ENCODE measurements at regions not wholly inside any gene's neighbourhood (a gene's known extent, or its start where the extent isn't known, plus 50 kb on each side); places are given as distances from the start of the nearest gene placed in this dataset.

GRCh38 chrX:4588466-4588865 lies 875.0 kb upstream of the PRKX start:
- no peak for DNase-seq
- Histone ChIP-seq H3K27me3 (ENCODE audit: control insufficient read depth in 3 of 3, insufficient read depth in 3 of 3, low read length in 3 of 3) (no peaks in the 10 kb centered on the region), H3K27ac (ENCODE audit: low read depth in 1 of 3, low read length in 2 of 3) (no peak overlapping the region), H3K36me3 (ENCODE audit: control insufficient read depth in 3 of 3, insufficient read depth in 2 of 3, low read depth in 1 of 3, low read length in 3 of 3) (no peaks in the 10 kb centered on the region), H3K9me3 (ENCODE audit: control insufficient read depth in 2 of 2, insufficient read depth in 1 of 2, low read depth in 1 of 2, low read length in 1 of 2) (no peaks in the 10 kb centered on the region), H3K4me1 (ENCODE audit: control insufficient read depth in 3 of 3, insufficient read depth in 2 of 3, low read depth in 1 of 3, low read length in 2 of 3) (no peaks in the 10 kb centered on the region), H3K4me3 (ENCODE audit: low read depth in 1 of 3, low read length in 3 of 3) (no peak overlapping the region)
- FAIRE-seq, result no peak
- 78 to 88% (median 87%) methylated on average over 5 of the region's 5 CpGs for WGBS, 3 donors

GRCh38 chrX:4588056-4588455 lies 874.6 kb upstream of the PRKX start:
- FAIRE-seq, result no peak

GRCh38 chrX:4579999-4580398 lies 866.5 kb upstream of the PRKX start:
- H3K4me1 ChIP-seq (ENCODE audit: control insufficient read depth in 3 of 3, insufficient read depth in 2 of 3, low read depth in 1 of 3, low read length in 2 of 3), result no peaks in the 10 kb centered on the region
- H3K27ac ChIP-seq (ENCODE audit: low read depth in 1 of 3, low read length in 2 of 3), result no peak overlapping the region
- no peaks in the 10 kb centered on the region for H3K27me3 ChIP-seq (ENCODE audit: control insufficient read depth in 3 of 3, insufficient read depth in 3 of 3, low read length in 3 of 3)
- no peaks in the 10 kb centered on the region for H3K36me3 ChIP-seq (ENCODE audit: control insufficient read depth in 3 of 3, insufficient read depth in 2 of 3, low read depth in 1 of 3, low read length in 3 of 3)
- H3K9me3 ChIP-seq (ENCODE audit: control insufficient read depth in 2 of 2, insufficient read depth in 1 of 2, low read depth in 1 of 2, low read length in 1 of 2), result no peaks in the 10 kb centered on the region
- H3K4me3 ChIP-seq (ENCODE audit: low read depth in 1 of 3, low read length in 3 of 3), result no peak overlapping the region
- 86 to 91% (median 87%) methylated on average over 5 of the region's 5 CpGs for WGBS, 3 donors
- FAIRE-seq (no peak), DNase-seq (no peak)

More at GRCh38 chrX:4588056-4588455, 874.6 kb upstream of the PRKX start:
- Histone ChIP-seq H3K4me1 (ENCODE audit: control insufficient read depth in 3 of 3, insufficient read depth in 2 of 3, low read depth in 1 of 3, low read length in 2 of 3) (no peaks in the 10 kb centered on the region), H3K9me3 (ENCODE audit: control insufficient read depth in 2 of 2, insufficient read depth in 1 of 2, low read depth in 1 of 2, low read length in 1 of 2) (no peaks in the 10 kb centered on the region), H3K27ac (ENCODE audit: low read depth in 1 of 3, low read length in 2 of 3) (no peak overlapping the region), H3K27me3 (ENCODE audit: control insufficient read depth in 3 of 3, insufficient read depth in 3 of 3, low read length in 3 of 3) (no peaks in the 10 kb centered on the region), H3K36me3 (ENCODE audit: control insufficient read depth in 3 of 3, insufficient read depth in 2 of 3, low read depth in 1 of 3, low read length in 3 of 3) (no peaks in the 10 kb centered on the region), H3K4me3 (ENCODE audit: low read depth in 1 of 3, low read length in 3 of 3) (no peak overlapping the region)
- DNase-seq, result no peak
- 79 to 87% (median 79%) methylated on average over 3 of the region's 3 CpGs for WGBS, 3 donors

- no peak for DNase-seq
- no peaks in the 10 kb centered on the region for H3K27me3 ChIP-seq (ENCODE audit: control insufficient read depth in 3 of 3, insufficient read depth in 3 of 3, low read length in 3 of 3)
- 70 to 76% (median 75%) methylated on average over 4 of the region's 4 CpGs for WGBS, 3 donors
- no peaks in the 10 kb centered on the region for H3K4me1 ChIP-seq (ENCODE audit: control insufficient read depth in 3 of 3, insufficient read depth in 2 of 3, low read depth in 1 of 3, low read length in 2 of 3)
- FAIRE-seq, result no peak
- no peak overlapping the region for H3K4me3 ChIP-seq (ENCODE audit: low read depth in 1 of 3, low read length in 3 of 3)
- no peak overlapping the region for H3K27ac ChIP-seq (ENCODE audit: low read depth in 1 of 3, low read length in 2 of 3)
- H3K36me3 ChIP-seq (ENCODE audit: control insufficient read depth in 3 of 3, insufficient read depth in 2 of 3, low read depth in 1 of 3, low read length in 3 of 3), result no peaks in the 10 kb centered on the region
- H3K9me3 ChIP-seq (ENCODE audit: control insufficient read depth in 2 of 2, insufficient read depth in 1 of 2, low read depth in 1 of 2, low read length in 1 of 2), result no peaks in the 10 kb centered on the region
Observed at GRCh38 chrX:4579480-4579879, 866.0 kb upstream of the PRKX start.

DNA sequence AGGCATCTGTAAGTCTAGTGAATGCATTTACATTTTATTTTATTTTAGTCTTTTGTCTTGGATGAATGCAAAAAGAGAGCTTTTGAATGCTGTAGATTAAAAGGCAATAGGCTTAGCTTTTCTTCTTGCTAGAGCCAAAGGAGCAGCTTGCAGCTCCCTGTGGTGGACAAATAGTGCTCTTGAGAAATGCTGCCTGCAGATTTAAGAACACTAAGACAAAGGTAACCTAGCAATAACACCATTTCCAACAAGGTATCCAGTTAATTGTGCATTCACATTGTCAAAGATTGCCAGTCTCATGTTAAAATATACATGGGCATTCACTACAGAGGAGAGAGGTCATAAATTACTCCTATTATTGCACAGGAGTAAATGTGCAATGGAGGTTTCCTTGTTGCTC lies 859.2 kb upstream of the PRKX start:
- DNase-seq (no peak), FAIRE-seq (no peak)
- H3K36me3 ChIP-seq (ENCODE audit: control insufficient read depth in 3 of 3, insufficient read depth in 2 of 3, low read depth in 1 of 3, low read length in 3 of 3), result no peaks in the 10 kb centered on the region
- no peak overlapping the region for H3K4me3 ChIP-seq (ENCODE audit: low read depth in 1 of 3, low read length in 3 of 3)
- H3K4me1 ChIP-seq (ENCODE audit: control insufficient read depth in 3 of 3, insufficient read depth in 2 of 3, low read depth in 1 of 3, low read length in 2 of 3), result no peaks in the 10 kb centered on the region
- H3K27me3 ChIP-seq (ENCODE audit: control insufficient read depth in 3 of 3, insufficient read depth in 3 of 3, low read length in 3 of 3), result no peaks in the 10 kb centered on the region
- no peak overlapping the region for H3K27ac ChIP-seq (ENCODE audit: low read depth in 1 of 3, low read length in 2 of 3)
- no peaks in the 10 kb centered on the region for H3K9me3 ChIP-seq (ENCODE audit: control insufficient read depth in 2 of 2, insufficient read depth in 1 of 2, low read depth in 1 of 2, low read length in 1 of 2)

GRCh38 chrX:4570151-4570550 lies 856.7 kb upstream of the PRKX start:
- Histone ChIP-seq H3K27ac (ENCODE audit: low read depth in 1 of 3, low read length in 2 of 3) (no peak overlapping the region), H3K4me3 (ENCODE audit: low read depth in 1 of 3, low read length in 3 of 3) (no peak overlapping the region), H3K27me3 (ENCODE audit: control insufficient read depth in 3 of 3, insufficient read depth in 3 of 3, low read length in 3 of 3) (no peaks in the 10 kb centered on the region), H3K36me3 (ENCODE audit: control insufficient read depth in 3 of 3, insufficient read depth in 2 of 3, low read depth in 1 of 3, low read length in 3 of 3) (no peaks in the 10 kb centered on the region), H3K9me3 (ENCODE audit: control insufficient read depth in 2 of 2, insufficient read depth in 1 of 2, low read depth in 1 of 2, low read length in 1 of 2) (no peaks in the 10 kb centered on the region), H3K4me1 (ENCODE audit: control insufficient read depth in 3 of 3, insufficient read depth in 2 of 3, low read depth in 1 of 3, low read length in 2 of 3) (no peaks in the 10 kb centered on the region)
- FAIRE-seq (no peak), DNase-seq (no peak)
- 27 to 63% (median 29%) methylated on average over 1 of the region's 1 CpG for WGBS, 3 donors

- WGBS, 3 donors, result 84 to 94% (median 94%) methylated on average over 4 of the region's 4 CpGs
Observed at GRCh38 chrX:4560192-4560591, 846.7 kb upstream of the PRKX start.

DNA sequence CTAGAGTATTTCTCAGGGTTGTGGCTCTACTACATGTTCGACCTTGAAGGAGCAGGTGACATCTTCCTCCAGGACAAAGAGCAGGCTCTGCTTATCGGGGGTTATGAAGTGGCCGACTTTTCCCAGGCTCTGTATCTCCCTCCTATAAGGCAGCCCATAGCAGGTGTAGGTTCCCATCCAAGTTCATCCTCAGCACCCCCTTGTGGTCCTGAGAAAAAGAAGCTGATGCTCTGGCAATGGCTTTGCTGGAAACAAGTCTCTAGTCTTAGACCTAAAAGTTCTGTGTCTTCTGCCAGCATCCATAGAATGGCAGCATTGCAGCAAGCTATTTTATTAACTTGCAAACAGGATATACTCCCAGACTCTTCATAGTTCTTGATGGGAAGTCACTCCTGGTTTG lies 836.6 kb upstream of the PRKX start:
- H3K4me1 ChIP-seq (ENCODE audit: control insufficient read depth in 3 of 3, insufficient read depth in 2 of 3, low read depth in 1 of 3, low read length in 2 of 3), result no peaks in the 10 kb centered on the region
- FAIRE-seq (no peak), DNase-seq (no peak)
- 60 to 83% (median 67%) methylated on average over 3 of the region's 3 CpGs for WGBS, 3 donors
- H3K27me3 ChIP-seq (ENCODE audit: control insufficient read depth in 3 of 3, insufficient read depth in 3 of 3, low read length in 3 of 3), result no peaks in the 10 kb centered on the region
- no peak overlapping the region for H3K4me3 ChIP-seq (ENCODE audit: low read depth in 1 of 3, low read length in 3 of 3)
- H3K27ac ChIP-seq (ENCODE audit: low read depth in 1 of 3, low read length in 2 of 3), result no peak overlapping the region
- no peaks in the 10 kb centered on the region for H3K36me3 ChIP-seq (ENCODE audit: control insufficient read depth in 3 of 3, insufficient read depth in 2 of 3, low read depth in 1 of 3, low read length in 3 of 3)
- no peaks in the 10 kb centered on the region for H3K9me3 ChIP-seq (ENCODE audit: control insufficient read depth in 2 of 2, insufficient read depth in 1 of 2, low read depth in 1 of 2, low read length in 1 of 2)

More at GRCh38 chrX:4560192-4560591, 846.7 kb upstream of the PRKX start:
- Histone ChIP-seq H3K4me1 (ENCODE audit: control insufficient read depth in 3 of 3, insufficient read depth in 2 of 3, low read depth in 1 of 3, low read length in 2 of 3) (no peaks in the 10 kb centered on the region), H3K9me3 (ENCODE audit: control insufficient read depth in 2 of 2, insufficient read depth in 1 of 2, low read depth in 1 of 2, low read length in 1 of 2) (no peaks in the 10 kb centered on the region), H3K4me3 (ENCODE audit: low read depth in 1 of 3, low read length in 3 of 3) (no peak overlapping the region), H3K36me3 (ENCODE audit: control insufficient read depth in 3 of 3, insufficient read depth in 2 of 3, low read depth in 1 of 3, low read length in 3 of 3) (no peaks in the 10 kb centered on the region), H3K27ac (ENCODE audit: low read depth in 1 of 3, low read length in 2 of 3) (no peak overlapping the region), H3K27me3 (ENCODE audit: control insufficient read depth in 3 of 3, insufficient read depth in 3 of 3, low read length in 3 of 3) (no peaks in the 10 kb centered on the region)
- DNase-seq, result no peak
- FAIRE-seq, result no peak

DNA sequence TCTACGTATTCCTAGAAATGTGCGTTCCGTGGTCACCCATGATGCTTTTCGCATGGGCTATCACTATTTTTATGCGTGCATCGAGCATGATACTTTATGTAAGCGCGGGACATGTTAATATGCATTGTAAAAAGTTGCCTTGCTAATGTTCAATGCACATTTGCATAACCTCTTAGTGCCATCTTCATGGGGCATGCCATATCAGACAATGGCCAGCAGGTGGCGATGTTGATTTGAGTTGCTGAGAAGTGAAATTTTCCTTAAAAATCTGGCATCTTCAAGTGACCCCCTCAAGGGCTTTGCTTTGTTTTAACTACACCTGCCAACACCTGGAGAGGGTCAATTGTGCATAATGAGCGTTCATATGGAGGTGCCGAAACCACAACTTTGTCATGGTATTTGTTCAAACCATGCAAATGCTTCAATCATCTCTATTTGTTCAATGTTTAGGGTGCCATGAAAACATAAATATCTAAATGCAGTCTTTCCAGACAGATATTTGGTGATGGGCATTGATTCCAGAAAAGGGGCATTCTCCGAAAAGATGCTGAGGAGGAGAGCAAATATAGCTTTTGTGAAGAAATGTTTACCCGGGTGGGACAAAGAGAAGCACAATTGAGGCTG lies 833.9 kb upstream of the PRKX start:
- Histone ChIP-seq H3K27ac (ENCODE audit: low read depth in 1 of 3, low read length in 2 of 3) (no peak overlapping the region), H3K36me3 (ENCODE audit: control insufficient read depth in 3 of 3, insufficient read depth in 2 of 3, low read depth in 1 of 3, low read length in 3 of 3) (no peaks in the 10 kb centered on the region), H3K9me3 (ENCODE audit: control insufficient read depth in 2 of 2, insufficient read depth in 1 of 2, low read depth in 1 of 2, low read length in 1 of 2) (no peaks in the 10 kb centered on the region), H3K4me3 (ENCODE audit: low read depth in 1 of 3, low read length in 3 of 3) (no peak overlapping the region), H3K4me1 (ENCODE audit: control insufficient read depth in 3 of 3, insufficient read depth in 2 of 3, low read depth in 1 of 3, low read length in 2 of 3) (no peaks in the 10 kb centered on the region), H3K27me3 (ENCODE audit: control insufficient read depth in 3 of 3, insufficient read depth in 3 of 3, low read length in 3 of 3) (no peaks in the 10 kb centered on the region)
- FAIRE-seq (no peak), DNase-seq (peak; percentile 2 to 23)
- 43 to 45% (median 44%) methylated on average over 13 of the region's 13 CpGs for WGBS, 3 donors

All from small intestine (tissue), 7 donors.